Thyroid gland (tissue), 4 donors: ENCODE measurements at regions not wholly inside any gene's neighbourhood (a gene's known extent, or its start where the extent isn't known, plus 50 kb on each side); places are given as distances from the start of the nearest gene placed in this dataset.
"Not testable (repeated sequence)": the region's sequence is repeated elsewhere in the genome, so short reads cannot be mapped to it uniquely, and the experiment has no call there.

Experiments
- DNase-seq, 2 donors: peaks; one replicate each; pipeline ENCODE4 v3.0.0-alpha.2; 2019
- H3K27ac ChIP-seq, 3 donors: fragments of 200-600 bp; sonication (generic); 1 replicate in 2 of 3; 2 replicates in 1 of 3; pipeline ENCODE4 v1.5.1; 2016 to 2019; ENCODE audit warnings: mild to moderate bottlenecking in 1 of 3, moderate library complexity in 1 of 3
- H3K27me3 ChIP-seq: fragments of 200-600 bp; sonication (generic); one replicate; pipeline ENCODE4 v1.5.1; 2019
- H3K36me3 ChIP-seq, 2 donors: fragments of 200-600 bp; sonication (generic); one replicate each; pipeline ENCODE4 v1.5.1; 2016 to 2019
- H3K4me1 ChIP-seq, 2 donors: fragments of 200-600 bp; sonication (generic); one replicate each; pipeline ENCODE4 v1.5.1; 2017 to 2019
- H3K4me3 ChIP-seq, 3 donors: fragments of 200-600 bp; sonication (generic); replicated peaks in 1 of 3; 1 replicate in 2 of 3; 2 replicates in 1 of 3; pipeline ENCODE4 v1.5.1; 2016; ENCODE audit warnings: mild to moderate bottlenecking in 1 of 3
- H3K9me3 ChIP-seq: fragments of 200-600 bp; sonication (generic); one replicate; pipeline ENCODE4 v1.5.1; 2017
- POLR2A ChIP-seq, 2 donors: fragments of 450-650 bp; IDR thresholded peaks; one replicate each; pipeline ENCODE4 v1.6.1; 2017; ENCODE audit warnings: antibody characterized with exemption in 2 of 2, mild to moderate bottlenecking in 2 of 2, moderate library complexity in 1 of 2
- WGBS, 2 donors: methylation state at CpG; one replicate each; pipeline ENCODE4 v1.1.5; 2017; 5-methylcytosine and 5-hydroxymethylcytosine counted together
- intact Hi-C: fragments of 100-400 bp; cut with DNase I; formaldehyde crosslinking; loops from one replicate; pipeline ENCODE4 v1.15.1; 2023
- TF ChIP-seq, protein P1 (sequence below), 6 experiments: fragments of 200-600 bp in 3 of 6; fragments of 450-650 bp in 3 of 6; sonication (generic) in 3 of 6; IDR thresholded peaks; one replicate each; pipeline ENCODE4 v1.5.1; 2016 to 2019; ENCODE audit warnings: antibody characterized with exemption in 6 of 6, mild to moderate bottlenecking in 2 of 6, inconsistent platforms in 1 of 6, moderate library complexity in 1 of 6

DNA sequence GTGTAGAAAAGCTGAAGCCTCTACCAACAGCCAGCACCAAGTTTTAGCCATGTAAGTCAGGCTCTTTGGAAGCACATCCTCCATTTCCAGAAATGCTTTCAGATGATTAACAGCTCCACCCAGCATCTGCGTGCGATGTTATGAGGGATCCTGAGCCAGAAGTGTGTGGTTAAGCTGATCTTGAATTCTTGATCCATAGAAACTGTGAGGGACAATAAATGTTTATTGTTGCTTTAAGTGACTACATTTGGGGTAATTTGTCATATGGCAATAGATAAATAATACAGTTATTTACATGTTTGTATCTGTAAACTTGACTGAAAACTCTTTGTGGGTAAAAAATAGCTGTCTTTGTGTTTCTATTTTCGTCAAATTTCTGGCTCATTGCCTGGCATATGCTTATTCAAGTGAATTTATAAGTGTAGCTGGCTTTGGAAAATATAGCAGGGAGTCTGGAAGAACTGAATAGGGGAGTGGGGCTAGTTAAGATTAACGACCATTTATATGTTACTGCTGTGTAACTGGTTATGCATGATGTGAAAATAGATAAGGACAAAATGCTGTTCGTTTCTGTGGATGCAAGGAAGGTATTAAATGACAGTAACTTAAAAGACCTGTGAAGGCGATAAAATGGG is 234.1 kb downstream of the LRRC70 start:
- Histone ChIP-seq H3K27me3 (no peaks in the 10 kb centered on the region), H3K36me3 (no peaks in the 10 kb centered on the region), H3K4me1 (no peaks in the 10 kb centered on the region), H3K4me3 (no peak overlapping the region), H3K27ac (no peak overlapping the region), H3K9me3 (no peaks in the 10 kb centered on the region)
- intact Hi-C loops, result no loop called here
- no peak for TF ChIP-seq POLR2A (IDR thresholded peaks at IDR 0.05)
- TF ChIP-seq, protein P1, sequence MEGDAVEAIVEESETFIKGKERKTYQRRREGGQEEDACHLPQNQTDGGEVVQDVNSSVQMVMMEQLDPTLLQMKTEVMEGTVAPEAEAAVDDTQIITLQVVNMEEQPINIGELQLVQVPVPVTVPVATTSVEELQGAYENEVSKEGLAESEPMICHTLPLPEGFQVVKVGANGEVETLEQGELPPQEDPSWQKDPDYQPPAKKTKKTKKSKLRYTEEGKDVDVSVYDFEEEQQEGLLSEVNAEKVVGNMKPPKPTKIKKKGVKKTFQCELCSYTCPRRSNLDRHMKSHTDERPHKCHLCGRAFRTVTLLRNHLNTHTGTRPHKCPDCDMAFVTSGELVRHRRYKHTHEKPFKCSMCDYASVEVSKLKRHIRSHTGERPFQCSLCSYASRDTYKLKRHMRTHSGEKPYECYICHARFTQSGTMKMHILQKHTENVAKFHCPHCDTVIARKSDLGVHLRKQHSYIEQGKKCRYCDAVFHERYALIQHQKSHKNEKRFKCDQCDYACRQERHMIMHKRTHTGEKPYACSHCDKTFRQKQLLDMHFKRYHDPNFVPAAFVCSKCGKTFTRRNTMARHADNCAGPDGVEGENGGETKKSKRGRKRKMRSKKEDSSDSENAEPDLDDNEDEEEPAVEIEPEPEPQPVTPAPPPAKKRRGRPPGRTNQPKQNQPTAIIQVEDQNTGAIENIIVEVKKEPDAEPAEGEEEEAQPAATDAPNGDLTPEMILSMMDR (IDR thresholded peaks at IDR 0.05), result no peak
- WGBS, 2 donors, result 61 to 63% methylated on average over 6 of the region's 6 CpGs
- DNase-seq, result no peak

DNA sequence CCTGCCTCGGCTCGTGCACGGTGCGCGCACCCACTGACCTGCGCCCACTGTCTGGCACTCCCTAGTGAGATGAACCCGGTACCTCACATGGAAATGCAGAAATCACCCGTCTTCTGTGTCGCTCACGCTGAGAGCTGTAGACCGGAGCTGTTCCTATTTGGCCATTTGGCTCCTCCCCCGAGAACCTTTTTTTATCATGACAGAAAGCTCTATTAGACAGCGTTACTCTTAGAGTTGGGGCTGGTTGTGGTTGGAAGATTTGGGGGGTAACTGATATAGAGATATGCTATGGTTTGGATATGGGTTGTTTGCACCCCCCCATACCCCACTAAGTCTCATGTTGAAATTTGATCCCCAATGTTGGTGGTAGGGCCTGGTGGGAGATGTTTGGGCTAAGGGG is 226.2 kb downstream of the LRRC70 start:
- not testable (repeated sequence) for H3K4me3 ChIP-seq, DNase-seq

DNA sequence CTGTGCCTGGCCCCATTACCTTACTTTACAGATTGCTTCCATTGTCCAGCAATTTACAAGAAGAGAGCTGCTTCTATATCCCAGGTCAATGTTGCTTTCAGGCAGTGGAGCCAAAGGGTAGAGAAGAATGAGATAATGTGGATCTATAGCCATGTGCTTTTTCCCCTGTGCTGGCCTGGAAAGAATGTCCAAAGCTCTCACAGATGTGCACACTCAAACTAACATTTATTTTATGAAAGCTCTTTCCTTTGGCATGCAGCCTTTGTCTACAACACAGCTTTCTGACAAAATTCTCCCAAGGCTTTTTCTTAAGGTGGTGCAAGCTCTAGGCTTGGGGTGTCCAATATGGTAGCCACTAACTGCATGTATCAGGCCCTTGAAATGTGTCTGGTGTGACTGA is 217.3 kb downstream of the LRRC70 start:
- Histone ChIP-seq H3K36me3 (no peaks in the 10 kb centered on the region), H3K4me1 (no peaks in the 10 kb centered on the region), H3K27me3 (no peaks in the 10 kb centered on the region), H3K4me3 (no peak overlapping the region), H3K27ac (no peak overlapping the region), H3K9me3 (no peaks in the 10 kb centered on the region)
- intact Hi-C loops, result no loop called here
- TF ChIP-seq, protein P1 (IDR thresholded peaks at IDR 0.05), result no peak
- no peak for TF ChIP-seq POLR2A (IDR thresholded peaks at IDR 0.05)
- no peak for DNase-seq

More for the DNA sequence above, 226.2 kb downstream of the LRRC70 start:
- H3K9me3 ChIP-seq, H3K36me3 ChIP-seq, H3K27me3 ChIP-seq, H3K27ac ChIP-seq, intact Hi-C loops, H3K4me1 ChIP-seq: not testable (repeated sequence)
- 76 to 85% methylated on average over 13 of the region's 13 CpGs for WGBS, 2 donors

DNA sequence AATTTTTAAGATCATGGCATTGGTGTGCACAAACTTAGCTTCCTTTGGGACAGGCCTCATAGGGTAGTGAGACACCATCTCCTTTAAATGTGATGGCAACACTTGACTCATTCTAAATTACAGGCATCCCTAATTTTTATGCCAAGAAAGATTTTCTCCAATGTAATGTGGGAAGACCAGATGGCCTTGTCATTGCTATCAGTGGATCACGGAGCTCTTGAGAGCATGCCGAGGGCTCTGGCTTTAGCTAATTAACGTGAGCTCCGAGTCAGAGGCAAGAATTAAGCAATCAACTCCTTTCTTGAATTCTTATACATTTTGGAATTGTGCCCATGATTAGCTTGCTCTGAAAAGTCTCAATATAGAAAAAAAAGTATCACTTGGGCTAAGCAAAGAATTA is 215.8 kb downstream of the LRRC70 start:
- intact Hi-C loops, result no loop called here
- Histone ChIP-seq H3K9me3 (no peaks in the 10 kb centered on the region), H3K4me3 (no peak overlapping the region), H3K4me1 (no peaks in the 10 kb centered on the region), H3K36me3 (no peaks in the 10 kb centered on the region), H3K27ac (no peak overlapping the region), H3K27me3 (no peaks in the 10 kb centered on the region)
- DNase-seq, result no peak
- TF ChIP-seq, protein P1 (IDR thresholded peaks at IDR 0.05), result no peak
- TF ChIP-seq POLR2A (IDR thresholded peaks at IDR 0.05), result no peak
- 77 to 88% methylated on average over 4 of the region's 4 CpGs for WGBS, 2 donors

DNA sequence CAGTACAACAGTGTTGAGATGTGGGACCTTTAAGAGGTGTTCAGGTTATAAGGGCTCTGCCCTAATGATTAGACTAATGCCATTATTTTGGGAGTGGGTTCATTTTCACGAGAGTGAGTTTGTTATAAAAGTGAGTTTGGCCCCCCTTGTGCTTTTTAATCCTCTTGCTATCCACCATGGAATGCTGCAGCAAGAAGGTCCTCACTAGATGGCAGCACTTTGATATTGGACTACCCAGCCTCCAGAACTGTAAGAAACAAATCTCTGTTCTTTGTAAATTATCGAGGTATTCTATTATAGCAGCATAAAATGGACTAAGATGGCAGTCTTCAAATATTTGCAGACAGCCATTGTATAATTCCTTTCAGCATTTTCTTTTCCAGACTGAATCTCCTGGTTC is 212.4 kb downstream of the LRRC70 start:
- intact Hi-C loops, result no loop called here
- Histone ChIP-seq H3K27ac (no peak overlapping the region), H3K36me3 (no peaks in the 10 kb centered on the region), H3K27me3 (no peaks in the 10 kb centered on the region), H3K4me1 (no peaks in the 10 kb centered on the region), H3K4me3 (no peak overlapping the region), H3K9me3 (no peaks in the 10 kb centered on the region)
- TF ChIP-seq, protein P1 (IDR thresholded peaks at IDR 0.05), result peak in 3 of 6 experiments; percentile 24 to 36 (median 31)
- no peak for TF ChIP-seq POLR2A (IDR thresholded peaks at IDR 0.05)
- no peak for DNase-seq
- 54 to 70% methylated on average over 2 of the region's 2 CpGs for WGBS, 2 donors

DNA sequence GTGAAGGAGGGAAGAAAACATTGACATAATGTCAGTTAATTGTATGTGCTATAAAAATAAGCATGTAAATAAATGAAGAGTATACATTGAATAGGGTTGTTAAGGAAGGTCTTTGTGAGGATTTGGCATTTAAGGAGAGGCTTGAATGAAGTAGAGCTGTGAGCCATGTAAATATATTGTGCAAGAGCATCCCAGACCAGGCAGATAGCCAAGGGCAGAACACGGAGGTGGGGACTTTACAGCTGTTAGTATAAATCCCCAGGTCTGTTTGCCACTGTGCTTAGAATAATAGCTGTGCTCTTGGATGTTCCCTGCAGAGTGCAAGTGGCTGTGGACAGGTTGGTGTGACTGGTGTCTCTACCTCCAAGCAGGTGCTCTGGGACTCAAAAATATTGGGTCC is 211.7 kb downstream of the LRRC70 start:
- Histone ChIP-seq H3K4me3 (no peak overlapping the region), H3K27ac (no peak overlapping the region), H3K27me3 (no peaks in the 10 kb centered on the region), H3K4me1 (no peaks in the 10 kb centered on the region), H3K9me3 (no peaks in the 10 kb centered on the region), H3K36me3 (no peaks in the 10 kb centered on the region)
- no peak for TF ChIP-seq POLR2A (IDR thresholded peaks at IDR 0.05)
- TF ChIP-seq, protein P1 (IDR thresholded peaks at IDR 0.05), result no peak
- intact Hi-C loops, result no loop called here
- 11 to 13% methylated on average over 1 of the region's 1 CpG for WGBS, 2 donors
- peak in 1 of 2 donors; percentile 20 for DNase-seq
